MM.1S (cell line): ENCODE measurements at regions not wholly inside any gene's neighbourhood (a gene's known extent, or its start where the extent isn't known, plus 50 kb on each side); places are given as distances from the start of the nearest gene placed in this dataset.

Experiments used
- DNase-seq: peaks from one replicate; pipeline ENCODE4 v3.0.0-alpha.2; 2015
- H2AFZ ChIP-seq: fragments of 300-600 bp; sonication (generic); 2 replicates; pipeline ENCODE4 v1.6.0; 2016; ENCODE audit warnings: antibody characterized with exemption, low read length
- H3F3A ChIP-seq: fragments of 300-600 bp; sonication (generic); 2 replicates; pipeline ENCODE4 v1.6.1; 2016; ENCODE audit warnings: mild to moderate bottlenecking, antibody characterized with exemption, low read length, moderate library complexity, mixed read lengths; ENCODE audit not compliant: insufficient read depth
- H3K27ac ChIP-seq: fragments of 300-600 bp; sonication (generic); 2 replicates; pipeline ENCODE4 v1.5.1; 2016; ENCODE audit warnings: mild to moderate bottlenecking, low read length
- H3K27me3 ChIP-seq: fragments of 300-600 bp; sonication (generic); replicated peaks from 2 replicates; pipeline ENCODE4 v1.6.0; 2016; ENCODE audit warnings: low read length; ENCODE audit not compliant: insufficient read depth
- H3K36me3 ChIP-seq: fragments of 300-600 bp; sonication (generic); replicated peaks from 2 replicates; pipeline ENCODE4 v1.6.1; 2016; ENCODE audit warnings: mild to moderate bottlenecking, low read length, mixed read lengths; ENCODE audit not compliant: insufficient read depth
- H3K4me1 ChIP-seq: fragments of 300-600 bp; sonication (generic); 2 replicates; pipeline ENCODE4 v1.6.1; 2016; ENCODE audit warnings: low read length, mixed read lengths
- H3K4me2 ChIP-seq: fragments of 300-600 bp; sonication (generic); 2 replicates; pipeline ENCODE4 v1.6.0; 2016; ENCODE audit warnings: low read depth, low read length
- H3K4me3 ChIP-seq: fragments of 300-600 bp; sonication (generic); 2 replicates; pipeline ENCODE4 v1.5.1; 2016; ENCODE audit warnings: low read length, mixed read lengths
- H3K79me2 ChIP-seq: fragments of 300-600 bp; sonication (generic); 2 replicates; pipeline ENCODE4 v1.6.1; 2016; ENCODE audit warnings: mixed run types, low read length, mixed read lengths
- H3K9ac ChIP-seq: fragments of 300-600 bp; sonication (generic); 2 replicates; pipeline ENCODE4 v1.6.1; 2016; ENCODE audit warnings: low read length, mixed read lengths
- H3K9me2 ChIP-seq: fragments of 300-600 bp; sonication (generic); replicated peaks from 2 replicates; pipeline ENCODE4 v1.6.1; 2016; ENCODE audit warnings: mild to moderate bottlenecking, low read length, mixed read lengths; ENCODE audit not compliant: insufficient read depth
- H3K9me3 ChIP-seq: fragments of 300-600 bp; sonication (generic); replicated peaks from 2 replicates; pipeline ENCODE4 v1.6.1; 2016; ENCODE audit warnings: mild to moderate bottlenecking, low read length, mixed read lengths; ENCODE audit not compliant: insufficient read depth
- H4K20me1 ChIP-seq: fragments of 300-600 bp; sonication (generic); 2 replicates; pipeline ENCODE4 v1.6.1; 2016; ENCODE audit warnings: mild to moderate bottlenecking, low read length, moderate library complexity, mixed read lengths; ENCODE audit not compliant: insufficient read depth
- EZH2 ChIP-seq: fragments of 300-600 bp; sonication (generic); optimal IDR thresholded peaks from 2 replicates; pipeline ENCODE3; 2017; ENCODE audit warnings: low read depth, mild to moderate bottlenecking, antibody characterized with exemption, low read length, mixed read lengths
- EZH2phosphoT487 ChIP-seq: fragments of 300-600 bp; sonication (generic); IDR thresholded peaks from 2 replicates; pipeline ENCODE4 v1.6.1; 2018; ENCODE audit warnings: antibody characterized with exemption, low read length
- TF ChIP-seq, protein P1 (sequence below): fragments of 300-600 bp; sonication (generic); IDR thresholded peaks from 2 replicates; pipeline ENCODE4 v1.5.1; 2016; ENCODE audit warnings: antibody characterized with exemption, low read length, mixed read lengths

DNA sequence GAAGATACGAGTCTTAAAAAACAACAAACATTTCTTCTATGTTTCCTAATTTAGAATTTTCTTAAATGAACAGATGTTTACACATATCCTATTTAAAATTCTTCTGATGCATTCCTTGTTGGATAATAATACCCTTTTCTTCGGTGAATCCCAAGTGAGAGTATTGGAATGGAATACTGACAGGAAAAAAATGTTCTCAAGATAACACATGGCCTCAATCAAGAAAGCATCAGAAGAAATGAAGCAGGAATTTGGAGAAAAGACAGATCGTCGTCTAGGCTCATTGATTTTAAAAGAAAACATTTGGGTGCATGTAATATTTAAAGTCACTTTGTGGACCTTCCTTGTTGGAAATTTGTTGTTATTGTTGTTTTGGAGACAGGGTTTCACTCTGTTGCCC is 196.9 kb upstream of the ANK2 start:
- no peak overlapping the region for H3K4me2 ChIP-seq
- no peak overlapping the region for H3K9ac ChIP-seq
- H3K79me2 ChIP-seq, result no peaks in the 10 kb centered on the region
- no peaks in the 10 kb centered on the region for H3K4me1 ChIP-seq
- no peaks in the 10 kb centered on the region for H4K20me1 ChIP-seq
- no peaks in the 10 kb centered on the region for H3K9me3 ChIP-seq
- H3K9me2 ChIP-seq, result no peaks in the 10 kb centered on the region
- H3K4me3 ChIP-seq, result no peak overlapping the region
- no peaks in the 10 kb centered on the region for H3K36me3 ChIP-seq
- H2AFZ ChIP-seq, result no peak overlapping the region
- H3K27ac ChIP-seq, result no peak overlapping the region
- H3F3A ChIP-seq, result no peaks in the 10 kb centered on the region
- TF ChIP-seq EZH2phosphoT487 (no peak), EZH2 (no peak)
- TF ChIP-seq, protein P1, sequence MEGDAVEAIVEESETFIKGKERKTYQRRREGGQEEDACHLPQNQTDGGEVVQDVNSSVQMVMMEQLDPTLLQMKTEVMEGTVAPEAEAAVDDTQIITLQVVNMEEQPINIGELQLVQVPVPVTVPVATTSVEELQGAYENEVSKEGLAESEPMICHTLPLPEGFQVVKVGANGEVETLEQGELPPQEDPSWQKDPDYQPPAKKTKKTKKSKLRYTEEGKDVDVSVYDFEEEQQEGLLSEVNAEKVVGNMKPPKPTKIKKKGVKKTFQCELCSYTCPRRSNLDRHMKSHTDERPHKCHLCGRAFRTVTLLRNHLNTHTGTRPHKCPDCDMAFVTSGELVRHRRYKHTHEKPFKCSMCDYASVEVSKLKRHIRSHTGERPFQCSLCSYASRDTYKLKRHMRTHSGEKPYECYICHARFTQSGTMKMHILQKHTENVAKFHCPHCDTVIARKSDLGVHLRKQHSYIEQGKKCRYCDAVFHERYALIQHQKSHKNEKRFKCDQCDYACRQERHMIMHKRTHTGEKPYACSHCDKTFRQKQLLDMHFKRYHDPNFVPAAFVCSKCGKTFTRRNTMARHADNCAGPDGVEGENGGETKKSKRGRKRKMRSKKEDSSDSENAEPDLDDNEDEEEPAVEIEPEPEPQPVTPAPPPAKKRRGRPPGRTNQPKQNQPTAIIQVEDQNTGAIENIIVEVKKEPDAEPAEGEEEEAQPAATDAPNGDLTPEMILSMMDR, result no peak
- no peaks in the 10 kb centered on the region for H3K27me3 ChIP-seq
- no peak for DNase-seq

DNA sequence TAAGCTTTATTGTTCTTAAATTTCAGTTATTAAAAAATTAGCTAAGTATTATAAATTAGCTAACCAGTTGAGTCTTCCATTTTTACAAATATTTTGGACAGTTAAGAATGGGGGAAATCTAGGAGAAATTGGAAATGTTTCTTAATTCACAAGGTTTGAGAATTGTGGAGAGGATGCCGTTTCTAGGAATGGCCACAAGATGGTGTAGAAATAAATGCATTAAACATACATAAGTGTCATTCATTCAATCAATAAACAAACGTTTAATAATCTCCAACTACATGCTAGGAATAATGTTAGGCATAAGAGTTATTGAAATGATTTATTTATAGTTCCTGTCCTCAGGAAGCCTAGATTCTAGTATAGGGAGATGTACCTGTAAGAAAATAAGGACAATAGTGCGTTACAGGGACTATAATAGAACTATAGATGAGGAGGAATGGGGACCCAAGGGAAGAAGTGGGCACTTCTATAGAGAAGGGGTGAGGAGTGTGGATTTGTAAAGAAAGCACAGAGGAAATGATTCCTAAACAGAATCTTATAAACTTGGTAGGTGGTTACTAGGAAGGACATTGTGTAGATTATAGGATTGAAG is 195.7 kb upstream of the ANK2 start:
- H2AFZ ChIP-seq, result no peak overlapping the region
- no peak overlapping the region for H3K27ac ChIP-seq
- TF ChIP-seq, protein P1, result peak; percentile 40
- TF ChIP-seq EZH2phosphoT487, result no peak
- no peak overlapping the region for H3K9ac ChIP-seq
- no peaks in the 10 kb centered on the region for H3K9me3 ChIP-seq
- no peaks in the 10 kb centered on the region for H3K36me3 ChIP-seq
- DNase-seq, result no peak
- no peaks in the 10 kb centered on the region for H3K27me3 ChIP-seq
- no peaks in the 10 kb centered on the region for H3K9me2 ChIP-seq
- H3K4me1 ChIP-seq, result no peaks in the 10 kb centered on the region
- H3K4me2 ChIP-seq, result no peak overlapping the region
- H3K79me2 ChIP-seq, result no peaks in the 10 kb centered on the region
- H4K20me1 ChIP-seq, result no peaks in the 10 kb centered on the region
- H3F3A ChIP-seq, result no peaks in the 10 kb centered on the region
- H3K4me3 ChIP-seq, result no peak overlapping the region

DNA sequence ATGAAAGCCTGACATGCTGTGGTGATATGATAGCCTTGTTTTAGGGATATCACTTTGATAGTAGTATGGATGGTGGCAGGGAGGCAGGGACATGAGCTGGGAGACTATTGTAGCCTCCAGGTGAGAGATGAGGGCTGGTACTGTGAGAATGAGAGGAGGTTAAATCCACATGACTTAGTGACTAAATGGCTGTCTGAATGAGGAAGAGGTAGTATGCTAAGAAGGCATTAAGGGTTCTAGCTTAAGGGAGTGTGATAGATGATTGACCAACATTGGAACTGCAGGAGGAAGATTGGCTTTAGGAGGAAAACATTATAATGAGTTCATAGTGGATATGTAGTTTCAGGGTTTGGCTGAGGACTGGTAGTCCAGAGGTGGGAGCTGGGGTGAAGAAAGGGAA is 195.0 kb upstream of the ANK2 start:
- Histone ChIP-seq H3K27ac (no peak overlapping the region), H3K4me1 (no peaks in the 10 kb centered on the region), H3K9me3 (no peaks in the 10 kb centered on the region), H3K9ac (no peak overlapping the region), H3K9me2 (no peaks in the 10 kb centered on the region), H3K4me2 (no peak overlapping the region), H3K4me3 (no peak overlapping the region), H3F3A (no peaks in the 10 kb centered on the region), H3K36me3 (no peaks in the 10 kb centered on the region), H3K27me3 (no peaks in the 10 kb centered on the region), H3K79me2 (no peaks in the 10 kb centered on the region), H2AFZ (no peak overlapping the region), H4K20me1 (no peaks in the 10 kb centered on the region)
- DNase-seq, result no peak
- TF ChIP-seq EZH2phosphoT487 (no peak), EZH2 (no peak)
- TF ChIP-seq, protein P1, result no peak
